OCI-LY7 (cell line): ENCODE measurements at regions not wholly inside any gene's neighbourhood (a gene's known extent, or its start where the extent isn't known, plus 50 kb on each side); places are given as distances from the start of the nearest gene placed in this dataset.

Experiments used
- BruUV-seq: library from RNA; stranded (reverse); fragments of 400-500 nt; replicated peaks from 2 replicates; lab custom pipeline; 2021; lab: Mats Ljungman, UMichigan
- CTCF ChIA-PET: fragments of 300-600 bp; sonication (Branson Sonifier 250); formaldehyde crosslinking; loops from one replicate; lab custom pipeline; 2022; ENCODE audit warnings: antibody characterized with exemption; ENCODE audit not compliant: unreplicated experiment; lab: Charles Lee
- POLR2A ChIA-PET: fragments of 300-600 bp; sonication (Branson Sonifier 250); formaldehyde crosslinking; loops from one replicate; lab custom pipeline; 2022; ENCODE audit warnings: antibody characterized with exemption; lab: Charles Lee
- DNase-seq: peaks from one replicate; pipeline ENCODE4 v3.0.0-alpha.2; 2015; ENCODE audit warnings: low spot score
- H2AFZ ChIP-seq: fragments of 200-600 bp; sonication (generic), shearing (Covaris generic); 2 replicates; pipeline ENCODE4 v1.6.1; 2014; ENCODE audit warnings: mild to moderate bottlenecking, antibody characterized with exemption, low read length, moderate library complexity
- H3K27ac ChIP-seq: fragments of 200-600 bp; sonication (generic); 2 replicates; pipeline ENCODE4 v1.5.1; 2014; ENCODE audit warnings: mixed run types, low read depth, mild to moderate bottlenecking, moderate library complexity, low read length, inconsistent platforms; ENCODE audit not compliant: poor library complexity, severe bottlenecking
- H3K36me3 ChIP-seq: fragments of 200-600 bp; sonication (generic); 2 replicates; pipeline ENCODE4 v1.6.1; 2014; ENCODE audit warnings: mild to moderate bottlenecking, antibody characterized with exemption, low read length, moderate library complexity, mixed read lengths; ENCODE audit not compliant: insufficient read depth
- H3K4me1 ChIP-seq: fragments of 200-600 bp; sonication (generic); 2 replicates; pipeline ENCODE4 v1.5.1; 2014; ENCODE audit warnings: mild to moderate bottlenecking, low read length; ENCODE audit not compliant: insufficient read depth, poor library complexity, severe bottlenecking
- H3K4me2 ChIP-seq: fragments of 200-600 bp; sonication (generic); 2 replicates; pipeline ENCODE4 v1.6.1; 2014; ENCODE audit warnings: mild to moderate bottlenecking, low read length
- H3K4me3 ChIP-seq: fragments of 200-600 bp; sonication (generic); 2 replicates; pipeline ENCODE4 v1.5.1; 2014; ENCODE audit warnings: mild to moderate bottlenecking, low read depth, low read length; ENCODE audit not compliant: poor library complexity, severe bottlenecking
- H3K79me2 ChIP-seq: fragments of 200-600 bp; sonication (generic); 2 replicates; pipeline ENCODE4 v1.6.1; 2016; ENCODE audit warnings: low read depth, mild to moderate bottlenecking, low read length, moderate library complexity, mixed read lengths; ENCODE audit not compliant: insufficient read depth
- H3K9me2 ChIP-seq: fragments of 200-600 bp; sonication (generic); 2 replicates; pipeline ENCODE4 v1.6.1; 2016; ENCODE audit warnings: mild to moderate bottlenecking, low read length, mixed read lengths; ENCODE audit not compliant: insufficient read depth
- H3K9me3 ChIP-seq: fragments of 200-600 bp; sonication (generic); 2 replicates; pipeline ENCODE4 v1.6.1; 2014; ENCODE audit warnings: mild to moderate bottlenecking, mixed run types, low read length, mixed read lengths
- H4K20me1 ChIP-seq: fragments of 200-600 bp; sonication (generic); 2 replicates; pipeline ENCODE4 v1.6.1; 2014; ENCODE audit warnings: mild to moderate bottlenecking, antibody characterized with exemption, low read length, moderate library complexity, mixed read lengths; ENCODE audit not compliant: insufficient read depth
- EZH2phosphoT487 ChIP-seq: fragments of 200-600 bp; sonication (generic); IDR thresholded peaks from 2 replicates; pipeline ENCODE4 v1.6.1; 2018; ENCODE audit warnings: low read depth, borderline replicate concordance, mild to moderate bottlenecking, mixed run types, antibody characterized with exemption, low read length, moderate library complexity, mixed read lengths
- intact Hi-C: fragments of 100-400 bp; cut with micrococcal nuclease; formaldehyde crosslinking; loops from one replicate; pipeline ENCODE4 v1.10.0; 2022; ENCODE audit not compliant: unreplicated experiment
- TF ChIP-seq, protein P1 (sequence below): fragments of 200-600 bp; sonication (generic); conservative IDR thresholded peaks from 2 replicates; pipeline ENCODE4 v1.5.1; 2014; ENCODE audit warnings: mild to moderate bottlenecking, antibody characterized with exemption, low read length, moderate library complexity, mixed read lengths

DNA sequence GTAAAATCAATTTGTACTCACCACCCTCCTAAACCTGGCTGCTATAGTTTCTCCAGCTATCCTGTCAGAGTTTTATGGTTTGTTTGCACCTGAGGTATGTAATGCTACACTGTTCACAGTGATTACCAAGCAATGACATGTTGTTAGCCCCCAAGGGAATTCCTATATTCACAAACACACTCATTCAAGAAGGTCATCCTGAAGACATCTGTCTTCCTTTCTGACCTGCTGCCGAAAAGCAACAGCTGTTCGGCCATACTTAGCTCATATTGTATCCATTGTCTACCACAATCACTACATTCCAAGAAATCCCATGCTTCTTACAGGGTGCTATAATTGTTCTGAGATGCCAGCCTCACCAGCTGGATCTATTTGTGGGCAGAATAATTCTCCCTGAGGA lies 160.1 kb upstream of the GYPA start:
- no peak overlapping the region for H3K4me2 ChIP-seq
- TF ChIP-seq, protein P1, sequence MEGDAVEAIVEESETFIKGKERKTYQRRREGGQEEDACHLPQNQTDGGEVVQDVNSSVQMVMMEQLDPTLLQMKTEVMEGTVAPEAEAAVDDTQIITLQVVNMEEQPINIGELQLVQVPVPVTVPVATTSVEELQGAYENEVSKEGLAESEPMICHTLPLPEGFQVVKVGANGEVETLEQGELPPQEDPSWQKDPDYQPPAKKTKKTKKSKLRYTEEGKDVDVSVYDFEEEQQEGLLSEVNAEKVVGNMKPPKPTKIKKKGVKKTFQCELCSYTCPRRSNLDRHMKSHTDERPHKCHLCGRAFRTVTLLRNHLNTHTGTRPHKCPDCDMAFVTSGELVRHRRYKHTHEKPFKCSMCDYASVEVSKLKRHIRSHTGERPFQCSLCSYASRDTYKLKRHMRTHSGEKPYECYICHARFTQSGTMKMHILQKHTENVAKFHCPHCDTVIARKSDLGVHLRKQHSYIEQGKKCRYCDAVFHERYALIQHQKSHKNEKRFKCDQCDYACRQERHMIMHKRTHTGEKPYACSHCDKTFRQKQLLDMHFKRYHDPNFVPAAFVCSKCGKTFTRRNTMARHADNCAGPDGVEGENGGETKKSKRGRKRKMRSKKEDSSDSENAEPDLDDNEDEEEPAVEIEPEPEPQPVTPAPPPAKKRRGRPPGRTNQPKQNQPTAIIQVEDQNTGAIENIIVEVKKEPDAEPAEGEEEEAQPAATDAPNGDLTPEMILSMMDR, result no peak
- TF ChIP-seq EZH2phosphoT487, result no peak
- no peaks in the 10 kb centered on the region for H3K9me2 ChIP-seq
- H3K4me3 ChIP-seq, result no peak overlapping the region
- no peaks in the 10 kb centered on the region for H3K4me1 ChIP-seq
- H3K36me3 ChIP-seq, result no peaks in the 10 kb centered on the region
- H3K27ac ChIP-seq, result no peak overlapping the region
- no TSS peak for BruUV-seq
- no peaks in the 10 kb centered on the region for H3K79me2 ChIP-seq
- intact Hi-C loops, result loop anchor here (1.0 kb wide), 1 partner anchor 10 kb away; no protein-coding TSS in a partner anchor
- no peak for DNase-seq
- CTCF ChIA-PET, result interaction anchor here (0.9 kb wide), 1 partner anchor 9 kb away, joined by 3 read pairs; no protein-coding TSS in a partner anchor
- H2AFZ ChIP-seq, result no peak overlapping the region
- H4K20me1 ChIP-seq, result no peaks in the 10 kb centered on the region
- POLR2A ChIA-PET, result interaction anchor here (0.6 to 0.9 kb wide), 2 partner anchors 9 to 396 kb away, joined by 3 read pairs; no protein-coding TSS in a partner anchor
- no peaks in the 10 kb centered on the region for H3K9me3 ChIP-seq

DNA sequence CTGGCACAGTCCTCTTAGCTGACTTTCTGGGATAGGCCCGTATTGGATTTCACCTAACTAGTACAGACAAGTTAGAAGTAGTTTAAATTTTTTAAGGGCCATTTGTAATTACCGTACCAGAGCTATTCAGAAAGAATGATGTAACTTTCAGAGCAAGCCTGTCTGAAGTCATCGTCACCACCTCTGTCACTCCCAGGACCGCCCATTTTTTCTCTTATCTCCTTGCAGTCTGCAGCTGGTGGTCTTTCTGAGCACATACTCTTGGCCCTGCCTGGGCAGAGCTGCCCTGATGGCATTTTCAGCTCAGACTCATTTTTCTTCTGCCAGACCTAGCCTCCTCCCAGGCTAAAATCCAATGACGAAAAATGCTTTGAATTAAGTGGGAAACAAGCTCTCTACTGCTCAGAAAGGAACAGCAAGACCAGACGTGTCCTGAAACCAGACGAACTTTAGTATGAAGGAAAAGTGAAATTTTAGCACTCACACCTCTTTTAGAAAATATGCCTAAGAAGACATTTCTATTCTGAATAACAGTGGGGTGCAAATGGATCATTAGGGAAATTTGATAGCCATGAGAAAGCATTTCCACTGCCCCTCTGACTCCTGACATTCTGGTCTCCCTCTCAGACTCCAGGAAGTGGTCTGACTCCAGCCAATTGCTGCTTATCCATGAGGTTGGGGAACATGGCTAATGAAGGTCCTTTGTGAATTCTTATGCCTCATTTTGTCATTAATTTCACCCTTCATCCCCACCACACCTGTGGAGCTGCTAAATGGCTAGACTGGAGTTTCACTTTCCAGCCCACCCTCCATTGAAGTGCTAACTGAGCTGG lies 162.4 kb upstream of the GYPA start:
- Histone ChIP-seq H3K36me3 (no peaks in the 10 kb centered on the region), H3K4me1 (no peaks in the 10 kb centered on the region), H4K20me1 (no peaks in the 10 kb centered on the region), H3K27ac (no peak overlapping the region), H3K4me3 (no peak overlapping the region), H3K79me2 (no peaks in the 10 kb centered on the region), H2AFZ (no peak overlapping the region), H3K9me3 (no peaks in the 10 kb centered on the region), H3K4me2 (no peak overlapping the region), H3K9me2 (no peaks in the 10 kb centered on the region)
- intact Hi-C loops, result no loop called here
- BruUV-seq, result no TSS peak
- ChIA-PET POLR2A (interaction anchor here (1.4 to 1.9 kb wide), 2 partner anchors 10 to 12 kb away, joined by 3 to 7 read pairs; no protein-coding TSS in a partner anchor), CTCF (no interaction called here)
- no peak for DNase-seq
- TF ChIP-seq, protein P1, result no peak
- no peak for TF ChIP-seq EZH2phosphoT487

DNA sequence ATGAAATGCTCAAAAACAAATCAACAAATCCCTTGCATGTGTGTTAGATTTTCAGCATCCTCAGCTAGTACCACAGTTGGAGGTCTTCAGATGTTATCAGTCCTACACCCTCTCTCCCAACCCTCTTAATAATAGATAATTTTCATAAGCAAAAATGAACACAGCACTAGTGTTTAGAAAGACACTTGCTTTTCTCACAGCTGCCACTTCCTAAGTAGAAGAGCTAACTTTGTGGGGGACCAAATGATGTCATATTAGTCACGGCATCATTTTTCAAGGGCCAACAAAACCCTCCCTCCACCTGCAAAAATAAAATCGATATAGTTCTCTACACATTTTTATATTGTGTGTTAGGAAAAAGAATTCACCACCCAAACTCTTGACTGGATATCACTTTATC lies 163.5 kb upstream of the GYPA start:
- ChIA-PET CTCF (no interaction called here), POLR2A (interaction anchor here (1.9 kb wide), 1 partner anchor 13 kb away, joined by 7 read pairs; no protein-coding TSS in a partner anchor)
- DNase-seq, result no peak
- H3K9me2 ChIP-seq, result no peaks in the 10 kb centered on the region
- H3K4me1 ChIP-seq, result no peaks in the 10 kb centered on the region
- no peak overlapping the region for H3K4me3 ChIP-seq
- intact Hi-C loops, result no loop called here
- H3K79me2 ChIP-seq, result no peaks in the 10 kb centered on the region
- H4K20me1 ChIP-seq, result no peaks in the 10 kb centered on the region
- H3K4me2 ChIP-seq, result no peak overlapping the region
- no TSS peak for BruUV-seq
- H2AFZ ChIP-seq, result no peak overlapping the region
- no peaks in the 10 kb centered on the region for H3K36me3 ChIP-seq
- H3K27ac ChIP-seq, result no peak overlapping the region
- H3K9me3 ChIP-seq, result no peaks in the 10 kb centered on the region
- TF ChIP-seq, protein P1, result no peak
- TF ChIP-seq EZH2phosphoT487, result no peak
